SK-N-DZ (cell line): ENCODE measurements at regions not wholly inside any gene's neighbourhood (a gene's known extent, or its start where the extent isn't known, plus 50 kb on each side); places are given as distances from the start of the nearest gene placed in this dataset.

Experiments
- DNase-seq: peaks from one replicate; pipeline ENCODE4 v3.0.0-alpha.2; 2015; ENCODE audit warnings: low spot score

DNA sequence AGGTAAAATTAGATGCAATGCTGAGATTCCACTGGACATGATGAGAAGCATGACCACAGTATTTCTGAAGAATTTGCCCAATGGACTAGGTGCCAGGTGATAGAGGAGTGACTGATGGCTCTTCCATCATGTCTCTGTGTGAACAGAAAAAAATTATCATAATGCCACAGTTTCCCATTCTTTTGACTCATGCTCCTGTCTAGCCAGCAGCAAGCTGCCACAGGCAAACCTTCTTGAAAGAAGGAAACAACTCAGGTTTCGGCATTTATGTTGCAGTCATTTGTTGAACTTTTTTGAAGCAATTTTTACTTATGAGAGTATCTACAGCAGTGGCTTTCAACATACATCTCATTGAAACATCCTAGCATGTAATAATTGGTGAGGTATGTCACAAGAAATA, 284.8 kb upstream of the CD180 start:
- no peak for DNase-seq

DNA sequence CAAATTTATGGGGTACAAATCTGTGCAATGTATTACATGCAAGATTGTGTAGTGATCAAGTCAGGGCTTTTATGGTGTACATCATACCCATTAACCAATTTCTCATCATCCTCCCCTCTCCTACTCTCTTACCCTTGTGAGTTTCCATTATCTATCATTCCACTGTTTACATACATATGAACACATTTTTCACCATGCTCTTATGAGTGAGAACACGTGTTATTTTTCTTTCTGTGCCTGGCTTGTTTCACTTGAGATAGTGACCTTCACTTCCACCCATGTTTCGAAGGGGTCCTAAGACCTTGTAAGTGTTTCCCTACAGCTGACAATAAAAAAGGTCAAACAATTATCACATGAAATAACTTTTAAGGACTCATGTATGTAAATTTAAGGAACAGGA, 281.7 kb upstream of the CD180 start:
- DNase-seq, result no peak

DNA sequence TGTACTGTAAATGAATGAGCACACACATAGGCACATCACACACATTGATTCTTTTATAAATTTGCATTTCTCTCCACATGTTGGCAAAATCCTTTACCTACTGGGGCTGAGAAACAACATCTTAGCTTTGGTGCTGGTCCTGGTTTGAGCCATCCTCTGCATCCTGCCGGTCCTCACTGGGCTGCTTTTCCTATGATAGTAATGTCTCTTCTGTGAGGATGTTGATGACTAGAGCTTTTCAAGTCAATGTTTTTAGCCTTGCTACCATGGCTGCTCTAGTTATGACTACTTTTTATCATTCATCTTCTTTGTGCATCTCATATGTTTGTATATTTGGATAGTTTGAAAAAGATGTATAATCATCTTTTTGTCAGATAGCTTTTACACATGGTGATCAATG, 280.4 kb upstream of the CD180 start:
- DNase-seq, result no peak

DNA sequence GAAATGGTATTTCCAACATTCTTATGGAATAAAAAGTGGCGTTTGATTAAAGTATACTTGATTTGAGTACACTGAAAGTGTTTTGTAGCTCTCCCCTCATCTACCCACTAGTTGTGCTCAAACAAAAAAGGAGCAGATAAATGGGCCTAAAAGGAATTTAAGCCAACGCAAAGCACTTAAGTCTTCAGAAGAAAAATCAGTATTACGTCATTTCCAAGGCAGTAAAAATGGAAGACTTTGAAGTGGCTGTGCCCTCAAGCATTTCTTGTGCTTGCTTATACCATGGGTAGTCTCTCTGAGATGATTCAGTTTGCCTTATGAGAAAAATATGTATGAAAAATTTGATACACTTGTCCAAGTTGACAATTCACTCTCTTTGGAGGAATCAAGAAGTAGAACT, 279.9 kb upstream of the CD180 start:
- no peak for DNase-seq

DNA sequence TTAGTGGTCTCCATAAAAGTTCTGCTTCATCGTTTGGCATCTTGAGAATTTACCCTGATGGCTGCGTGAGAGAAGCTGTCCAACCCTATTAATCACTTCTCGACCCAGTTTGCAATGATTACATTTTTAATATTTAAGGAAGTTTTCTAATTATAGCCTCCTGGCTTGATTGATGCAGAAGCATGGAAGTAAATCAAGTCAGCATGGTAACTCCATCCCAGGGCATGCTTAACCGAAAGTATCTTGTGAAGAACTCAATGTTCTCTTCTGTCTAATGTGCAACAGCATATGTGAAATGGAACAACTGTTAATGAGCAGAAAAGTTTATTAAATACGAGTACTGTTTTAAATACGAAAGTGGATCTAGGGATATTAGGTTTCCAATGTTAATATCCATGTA, 278.9 kb upstream of the CD180 start:
- DNase-seq, result no peak

DNA sequence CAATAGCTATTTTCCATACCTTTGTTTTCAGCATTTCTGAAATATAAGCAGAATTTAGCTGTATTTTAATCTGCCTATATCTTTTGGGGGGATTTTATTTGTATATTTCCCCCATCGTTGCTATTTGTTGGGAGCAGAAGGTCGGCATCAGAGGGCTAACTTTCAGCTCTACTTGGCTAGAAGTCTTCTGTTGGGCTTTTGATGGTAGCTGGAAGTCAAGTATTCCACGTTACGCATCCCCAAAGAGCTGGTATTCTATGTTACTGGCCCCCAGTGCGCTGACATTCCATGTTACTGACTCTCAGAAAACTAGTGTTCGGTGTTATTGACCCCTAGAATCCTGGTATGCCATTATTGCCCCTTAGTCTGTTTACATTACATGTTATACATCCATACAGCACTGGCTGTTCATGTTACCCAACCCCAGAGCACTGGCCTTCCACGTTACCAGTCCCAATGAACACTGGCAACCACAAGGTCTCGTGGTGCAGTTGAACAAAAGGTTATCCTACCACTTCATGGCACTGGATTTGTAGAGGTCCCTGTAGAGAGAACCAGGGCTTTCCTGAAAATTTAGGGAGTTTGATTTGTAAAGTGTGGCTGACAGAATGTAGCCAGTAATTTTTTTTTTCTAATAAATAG, 278.1 kb upstream of the CD180 start:
- no peak for DNase-seq

DNA sequence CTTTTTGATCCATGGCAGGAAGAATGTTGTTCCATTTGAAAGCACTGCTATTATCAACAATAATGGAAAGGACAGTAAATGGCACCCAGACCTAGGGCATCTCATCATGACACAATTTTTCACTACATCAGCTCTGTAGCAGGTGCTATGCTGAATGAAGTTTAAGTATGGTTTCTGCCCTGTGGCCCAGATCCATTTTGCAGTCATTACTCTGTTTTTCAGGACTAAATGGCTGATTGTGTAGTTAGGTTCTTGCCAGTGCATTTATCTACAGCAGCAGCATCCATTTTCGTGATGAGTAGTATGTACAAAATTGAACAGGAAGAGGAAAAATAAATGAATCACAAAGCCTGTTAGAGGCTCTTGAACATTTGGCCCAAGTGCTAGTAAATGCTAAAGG, 270.5 kb upstream of the CD180 start:
- no peak for DNase-seq

DNA sequence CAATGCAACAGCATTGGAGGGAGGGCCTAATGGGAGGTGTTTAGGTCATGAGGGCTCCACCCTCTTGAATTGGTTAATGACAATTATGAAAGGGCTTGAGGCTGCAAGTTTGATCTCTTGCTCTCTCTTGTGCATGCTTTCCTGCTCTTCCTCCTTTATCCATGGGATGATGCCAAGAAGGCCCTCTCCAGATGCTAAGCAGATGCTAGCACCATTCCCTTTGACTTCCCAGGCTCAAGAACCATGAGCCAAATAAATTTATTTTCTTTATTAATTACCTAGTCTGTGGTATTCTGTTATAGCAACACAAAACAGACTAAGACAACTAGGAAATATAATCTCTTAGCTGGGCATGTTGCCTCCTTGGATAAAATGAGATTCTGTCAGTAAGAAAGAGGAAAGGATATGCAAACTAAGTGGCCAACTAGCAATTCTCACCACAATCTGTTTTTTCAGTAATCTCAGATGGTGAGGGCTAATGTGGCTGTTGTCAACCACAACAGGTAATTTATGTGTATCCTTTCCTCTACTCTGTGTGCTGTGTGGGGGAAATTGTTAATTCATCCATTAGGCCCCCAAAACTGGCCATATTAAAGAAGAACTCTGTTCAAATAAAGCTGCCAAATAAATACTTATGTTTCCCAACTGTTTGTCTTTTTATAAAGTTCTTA, 269.1 kb upstream of the CD180 start:
- no peak for DNase-seq

DNA sequence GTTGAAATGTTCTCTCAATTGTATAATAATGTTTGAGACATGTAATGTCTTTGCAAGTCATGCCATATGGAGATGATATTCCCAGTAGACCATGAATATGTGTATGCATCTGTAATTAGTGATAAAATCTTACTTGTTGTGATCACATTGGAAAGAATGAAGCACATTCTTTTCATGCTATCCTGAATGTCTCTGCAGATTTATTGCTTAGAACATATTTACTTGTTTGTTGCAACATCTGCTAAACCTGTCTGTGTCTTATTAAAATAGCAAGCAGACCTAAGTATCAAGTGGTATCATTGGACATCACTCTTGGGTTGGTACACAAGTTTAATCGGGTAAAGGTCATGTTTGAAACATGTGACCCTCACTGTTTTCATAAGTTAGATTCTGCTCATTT, 265.5 kb upstream of the CD180 start:
- DNase-seq, result no peak

DNA sequence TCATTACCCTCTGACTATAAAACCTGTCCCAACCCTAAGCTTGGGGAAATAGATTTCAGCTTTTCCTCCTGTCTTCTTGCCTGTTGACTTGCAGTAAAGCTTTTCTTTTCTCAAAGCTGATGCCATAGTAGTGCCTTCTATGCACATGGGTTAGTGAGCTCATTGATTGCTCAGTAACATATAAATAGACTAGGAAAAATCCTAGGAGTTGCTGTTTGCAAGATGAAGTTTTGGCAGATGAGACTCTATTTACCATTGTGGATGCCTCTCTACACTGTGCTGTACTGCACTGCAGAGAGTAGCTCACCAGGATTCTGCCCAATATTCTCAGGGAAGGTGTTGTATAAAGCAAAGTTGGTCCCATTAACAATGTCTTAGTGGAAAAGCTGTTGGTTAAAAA, 262.7 kb upstream of the CD180 start:
- DNase-seq, result no peak

DNA sequence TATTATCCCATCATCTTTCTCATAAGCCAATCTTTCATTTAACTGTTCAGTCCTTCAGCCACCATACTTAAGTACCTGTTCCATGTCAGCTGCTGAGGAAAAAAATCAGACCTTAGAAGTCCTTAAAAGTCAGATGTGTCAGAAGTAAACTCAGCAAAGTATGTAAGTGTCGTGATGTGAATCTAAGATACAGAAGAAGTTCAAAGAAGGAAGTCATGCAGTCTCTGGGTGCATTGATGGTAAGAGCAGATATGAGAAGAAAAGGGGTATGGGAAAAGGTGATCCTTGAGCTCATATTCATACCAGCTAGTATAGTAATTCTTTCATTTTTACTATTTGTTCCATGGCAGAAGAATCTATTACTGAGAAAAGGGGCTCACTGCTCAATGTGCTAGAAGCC, 259.4 kb upstream of the CD180 start:
- no peak for DNase-seq

DNA sequence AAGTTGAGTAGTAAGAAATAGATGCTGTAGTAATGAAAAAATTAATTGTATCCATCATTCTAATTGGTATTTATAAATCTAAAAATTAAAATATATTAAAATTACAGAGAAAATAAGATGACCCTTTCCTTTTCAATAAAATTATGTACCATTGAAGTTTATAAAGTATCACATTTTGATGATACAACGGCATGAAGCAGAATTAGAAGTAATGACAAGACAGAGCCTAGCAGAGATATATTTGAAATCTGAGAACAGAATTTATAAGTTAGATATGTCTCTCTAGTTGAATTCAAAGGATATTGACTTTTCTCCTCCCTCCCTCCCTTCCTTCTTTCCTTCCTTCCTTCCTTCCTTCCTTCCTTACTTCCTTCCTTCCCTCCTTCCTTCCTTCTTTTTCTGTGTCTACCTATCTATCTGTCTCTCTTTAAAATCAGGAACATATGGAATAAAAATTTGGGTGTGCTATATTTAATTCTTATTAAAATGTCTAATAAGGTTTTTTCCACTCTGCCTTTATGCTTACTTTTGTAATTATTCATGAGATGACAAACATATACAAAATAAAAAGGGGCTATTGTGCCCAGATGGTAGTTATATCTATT, 258.5 kb upstream of the CD180 start:
- no peak for DNase-seq

DNA sequence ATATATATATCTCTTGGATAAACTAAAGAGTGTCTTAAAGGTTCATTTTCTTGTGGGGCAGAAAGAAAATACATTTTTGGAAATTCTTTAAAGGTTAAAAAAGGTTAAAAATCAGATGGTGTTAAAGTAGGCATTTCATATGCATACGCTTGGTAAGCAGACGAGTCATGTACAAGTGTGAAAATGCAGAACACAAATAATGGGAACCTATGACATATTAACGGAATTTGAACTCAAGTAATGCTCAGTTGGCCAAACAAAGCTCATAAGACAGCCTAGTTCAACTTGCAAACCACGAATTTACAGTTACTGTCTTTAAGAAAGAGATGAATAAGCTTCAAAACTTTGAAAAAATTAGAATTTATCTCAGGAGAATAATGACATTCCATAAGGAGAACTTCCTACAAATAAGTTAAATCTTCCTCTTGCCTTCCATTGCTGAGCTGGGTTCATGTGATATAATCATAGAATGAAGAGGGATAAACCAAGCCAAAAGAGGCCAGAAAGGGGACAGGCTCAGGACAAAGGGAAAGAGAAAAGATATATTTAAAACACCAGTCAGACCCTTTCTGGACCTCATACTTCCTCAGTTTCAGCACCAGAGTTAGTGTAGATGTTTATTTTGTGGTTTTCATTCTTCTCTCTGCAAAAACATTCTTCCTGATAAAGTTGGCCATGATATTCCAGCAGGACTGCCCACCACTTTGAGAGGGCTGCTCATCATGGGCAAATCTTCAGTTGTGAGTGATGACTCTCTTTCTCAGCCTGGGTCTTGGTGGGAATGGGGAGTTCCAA, 256.7 kb upstream of the CD180 start:
- DNase-seq, result no peak

DNA sequence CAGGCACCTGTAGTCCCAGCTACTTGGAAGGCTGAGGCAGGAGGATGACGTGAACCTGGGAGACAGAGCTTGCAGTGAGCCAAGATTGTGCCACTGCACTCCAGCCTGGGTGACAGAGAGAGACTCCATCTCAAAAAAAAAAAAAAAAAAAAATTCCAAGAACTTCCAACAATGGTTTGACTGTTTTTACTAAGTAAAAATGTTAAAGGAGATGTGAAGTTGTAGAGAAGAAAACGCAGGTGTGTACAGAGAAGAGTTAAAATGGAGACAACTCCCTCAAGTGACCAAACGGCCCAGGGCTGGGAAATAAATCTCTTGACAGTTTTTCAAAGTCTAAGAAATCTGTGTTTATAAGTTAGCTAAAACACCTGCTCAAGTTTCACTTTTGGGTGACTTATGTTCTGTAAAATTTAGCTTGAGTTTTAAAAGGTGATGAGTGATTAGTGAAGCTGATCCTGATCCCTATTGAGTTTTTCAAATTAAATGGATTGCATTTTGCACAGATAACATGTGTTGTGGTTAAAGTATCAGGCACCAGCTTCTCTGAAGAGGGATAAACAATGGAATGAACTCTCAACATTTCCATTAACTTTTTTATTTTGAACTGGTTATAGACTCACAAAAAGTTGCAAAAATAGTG, 255.2 kb upstream of the CD180 start:
- no peak for DNase-seq

DNA sequence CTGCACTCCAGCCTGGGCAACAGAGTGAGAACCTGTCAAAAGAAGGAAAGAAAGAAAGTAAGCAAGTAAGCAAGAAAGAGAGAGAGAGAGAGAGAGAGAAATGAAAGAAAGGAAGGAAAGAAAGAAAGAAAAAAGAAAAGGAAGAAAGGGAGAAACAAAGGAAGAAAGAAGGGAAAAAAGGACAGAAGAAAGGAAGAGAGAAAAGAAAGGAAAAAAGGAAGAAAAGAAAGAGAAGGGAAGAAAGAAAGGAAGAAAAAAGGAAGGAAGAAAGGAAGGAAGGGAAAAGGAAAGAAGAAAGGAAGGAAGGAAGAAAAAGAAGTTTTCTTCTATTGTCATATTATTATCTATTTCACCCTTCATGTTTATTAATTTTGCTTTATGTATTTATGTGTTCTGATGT, 251.1 kb upstream of the CD180 start:
- DNase-seq, result no peak

DNA sequence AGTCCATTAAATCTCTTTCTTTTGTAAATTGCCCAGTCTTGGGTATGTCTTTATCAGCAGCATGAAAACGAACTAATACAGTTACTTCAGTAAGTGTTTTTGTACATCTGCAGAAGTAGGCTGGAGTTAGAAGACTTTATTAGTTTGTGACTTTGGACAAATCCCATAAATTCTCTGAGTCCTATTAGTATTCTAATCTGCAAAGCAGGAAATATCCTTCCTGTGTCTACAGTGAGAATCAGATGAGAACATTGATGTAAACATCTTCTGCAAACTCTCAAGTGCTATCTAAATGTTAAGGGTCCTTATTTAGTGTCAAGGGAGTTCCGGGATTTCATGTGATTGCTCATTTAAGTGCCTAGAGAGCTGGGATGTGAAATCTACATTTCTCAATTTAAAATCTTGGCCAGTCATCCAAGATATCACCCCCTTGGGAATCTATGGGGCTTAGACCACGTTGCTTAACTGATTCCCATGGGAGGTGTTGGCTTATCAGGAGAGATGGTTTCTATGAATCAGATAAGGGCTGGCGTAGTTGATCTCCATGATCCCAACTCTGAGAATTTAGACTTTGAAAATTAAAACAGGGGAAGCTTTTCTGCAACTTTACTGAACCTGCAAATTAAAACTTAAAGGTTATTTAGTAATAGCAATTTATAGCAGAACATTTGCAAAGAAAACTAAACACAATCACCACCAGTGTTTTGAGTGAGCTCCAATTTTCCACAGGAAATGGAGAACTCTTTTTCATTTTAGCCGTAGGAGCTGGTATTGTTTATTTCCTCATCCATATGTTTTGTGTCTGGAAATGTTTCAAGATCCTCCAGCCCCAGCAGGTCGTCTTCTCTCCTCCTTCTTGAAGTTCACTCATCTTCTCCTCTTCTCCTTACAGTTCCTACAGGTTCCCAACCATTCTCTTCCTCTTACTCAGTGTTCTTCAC, 241.6 kb upstream of the CD180 start:
- DNase-seq, result no peak

DNA sequence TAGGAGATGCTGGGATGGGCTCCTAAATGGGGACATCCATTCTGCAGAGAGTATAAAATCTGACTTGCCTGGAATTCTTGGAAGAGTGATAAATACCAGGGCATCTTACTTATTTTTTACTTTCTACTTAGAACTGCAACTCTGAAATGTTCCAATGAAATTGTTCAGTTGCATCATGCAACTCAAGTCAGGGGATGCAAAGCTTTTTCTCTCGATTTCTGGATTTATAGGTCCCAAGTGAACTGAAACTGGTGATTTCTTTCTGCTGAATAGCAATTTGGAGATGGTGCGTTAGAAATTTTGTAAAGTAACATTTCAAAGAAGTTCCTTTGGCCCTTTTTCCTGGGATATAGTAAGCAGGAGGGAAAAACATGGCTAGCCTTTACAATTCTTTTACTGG, 238.4 kb upstream of the CD180 start:
- DNase-seq, result no peak

DNA sequence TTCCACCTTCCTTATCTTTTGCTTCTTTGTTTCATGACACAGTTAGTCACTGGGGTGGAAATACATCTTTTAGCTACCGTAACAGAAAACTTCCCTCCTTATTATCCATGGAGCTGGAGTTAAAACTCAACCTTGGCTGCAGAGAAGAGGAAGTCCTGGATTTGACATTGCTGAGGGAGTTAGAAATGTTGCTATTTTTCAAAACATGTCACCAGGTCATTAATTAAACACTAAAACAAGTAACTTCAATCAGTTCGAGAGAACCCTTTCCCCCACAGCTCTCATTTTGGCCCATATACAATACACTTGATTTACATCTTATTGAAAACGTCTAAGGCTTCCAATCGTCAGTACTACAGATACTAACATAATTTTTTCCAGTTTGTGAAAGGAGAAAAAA, 237.9 kb upstream of the CD180 start:
- no peak for DNase-seq

DNA sequence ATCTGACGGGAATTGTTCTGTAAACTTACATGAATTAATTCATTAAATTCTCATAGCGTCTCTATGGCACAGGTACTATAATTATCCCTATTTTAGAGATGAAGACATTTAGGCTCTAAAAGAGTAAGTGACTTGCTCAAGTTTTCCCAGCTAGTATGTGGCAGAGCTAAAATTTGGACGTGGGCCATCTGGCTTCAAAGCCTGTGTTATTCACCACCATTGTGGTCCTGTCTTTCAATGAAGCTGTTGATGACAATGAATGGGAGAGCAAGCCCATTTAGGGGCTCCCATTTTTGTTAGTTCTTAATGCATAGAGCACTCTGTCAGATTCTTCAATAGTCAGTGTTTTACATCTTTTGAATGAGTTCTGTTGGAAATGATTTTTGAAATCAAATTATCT, 236.0 kb upstream of the CD180 start:
- DNase-seq, result no peak

DNA sequence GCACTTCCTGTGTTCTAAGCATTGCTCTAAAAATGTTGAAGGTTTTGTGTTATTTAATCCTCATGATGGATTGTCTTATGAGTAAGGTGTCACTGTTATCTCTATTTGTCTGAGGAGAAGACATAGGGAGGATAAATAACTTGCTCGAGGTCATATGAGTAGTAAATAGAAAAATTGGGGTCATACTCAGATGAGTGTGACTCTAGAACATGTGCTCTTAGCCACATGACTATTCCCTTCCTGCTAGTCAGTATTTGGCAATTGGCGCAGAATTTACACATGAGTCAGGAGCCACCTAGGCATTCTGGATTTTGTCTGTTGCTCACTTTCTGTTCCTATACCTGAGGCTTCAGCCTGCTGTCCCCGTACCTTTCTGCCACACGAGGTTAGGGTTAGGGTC, 234.6 kb upstream of the CD180 start:
- no peak for DNase-seq

DNA sequence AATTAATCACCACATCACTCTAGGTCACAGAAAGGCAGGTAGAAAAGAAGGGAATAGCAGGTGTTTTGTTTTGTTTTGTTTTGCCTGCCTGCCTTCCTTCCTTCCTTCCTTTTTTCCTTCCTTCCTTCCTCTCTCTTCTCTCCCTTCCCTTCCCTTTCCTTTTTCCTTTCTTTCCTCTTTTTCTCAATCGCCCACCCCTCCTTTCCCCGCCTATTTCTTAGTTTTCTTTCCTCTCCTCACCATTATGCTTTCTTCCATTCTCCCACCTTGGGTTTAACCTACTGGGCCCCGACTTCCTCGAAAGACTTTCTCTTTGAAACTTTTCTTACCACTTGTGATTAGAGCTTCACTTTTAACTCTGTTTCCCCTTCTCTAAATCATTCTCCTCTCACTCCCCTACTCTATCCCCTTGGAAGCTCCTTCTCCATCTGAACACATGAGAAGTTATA, 231.3 kb upstream of the CD180 start:
- DNase-seq, result no peak
